Osteocyte (in vitro differentiated cells): ENCODE measurements at regions not wholly inside any gene's neighbourhood (a gene's known extent, or its start where the extent isn't known, plus 50 kb on each side); places are given as distances from the start of the nearest gene placed in this dataset.

ENCODE experiments used
- DNase-seq: peaks from one replicate; pipeline ENCODE4 v3.0.0; 2021; ENCODE audit warnings: mixed read lengths; ENCODE audit not compliant: unreplicated experiment; ENCODE audit errors: extremely low spot score
- H3K27ac Mint-ChIP-seq: one replicate; pipeline ENCODE4 v1.8.0; 2021; ENCODE audit warnings: mild to moderate bottlenecking, mixed read lengths; ENCODE audit not compliant: unreplicated experiment
- H3K27me3 Mint-ChIP-seq: one replicate; pipeline ENCODE4 v1.8.0; 2021; ENCODE audit warnings: mixed read lengths; ENCODE audit not compliant: unreplicated experiment
- H3K36me3 Mint-ChIP-seq: one replicate; pipeline ENCODE4 v1.8.0; 2021; ENCODE audit warnings: mixed read lengths; ENCODE audit not compliant: unreplicated experiment
- H3K4me1 Mint-ChIP-seq: one replicate; pipeline ENCODE4 v1.8.0; 2021; ENCODE audit warnings: mixed read lengths; ENCODE audit not compliant: unreplicated experiment
- H3K4me3 Mint-ChIP-seq: one replicate; pipeline ENCODE4 v1.8.0; 2021; ENCODE audit warnings: mild to moderate bottlenecking, moderate library complexity, mixed read lengths; ENCODE audit not compliant: unreplicated experiment
- H3K9me3 Mint-ChIP-seq: one replicate; pipeline ENCODE4 v1.8.0; 2021; ENCODE audit warnings: mixed read lengths; ENCODE audit not compliant: unreplicated experiment
- CTCF ChIP-seq: fragments of 200-600 bp; sonication (generic); IDR thresholded peaks from 2 replicates; pipeline ENCODE4 v1.5.0; 2021; ENCODE audit warnings: antibody characterized with exemption, mild to moderate bottlenecking, moderate library complexity

GRCh38 chr2:47688561-47688960 is 94.4 kb upstream of the MSH6 start:
- no peaks in the 10 kb centered on the region for H3K4me1 Mint-ChIP-seq
- no peaks in the 10 kb centered on the region for H3K36me3 Mint-ChIP-seq
- no peak overlapping the region for H3K4me3 Mint-ChIP-seq
- no peaks in the 10 kb centered on the region for H3K9me3 Mint-ChIP-seq
- no peak overlapping the region for H3K27ac Mint-ChIP-seq
- no peaks in the 10 kb centered on the region for H3K27me3 Mint-ChIP-seq
- no peak for TF ChIP-seq CTCF
- no peak for DNase-seq

- TF ChIP-seq CTCF, result no peak
- H3K9me3 Mint-ChIP-seq, result no peaks in the 10 kb centered on the region
Observed at GRCh38 chr2:47687856-47688255, 95.1 kb upstream of the MSH6 start.

GRCh38 chr2:47686018-47686417 is 96.9 kb upstream of the MSH6 start:
- Mint-ChIP-seq H3K4me3 (no peak overlapping the region), H3K27ac (no peak overlapping the region), H3K36me3 (no peaks in the 10 kb centered on the region), H3K9me3 (no peaks in the 10 kb centered on the region), H3K27me3 (no peaks in the 10 kb centered on the region), H3K4me1 (no peaks in the 10 kb centered on the region)
- TF ChIP-seq CTCF, result no peak
- DNase-seq, result no peak

More at GRCh38 chr2:47687856-47688255, 95.1 kb upstream of the MSH6 start:
- H3K36me3 Mint-ChIP-seq, result no peaks in the 10 kb centered on the region
- H3K27ac Mint-ChIP-seq, result no peak overlapping the region
- no peaks in the 10 kb centered on the region for H3K27me3 Mint-ChIP-seq
- DNase-seq, result no peak
- H3K4me1 Mint-ChIP-seq, result no peaks in the 10 kb centered on the region
- H3K4me3 Mint-ChIP-seq, result no peak overlapping the region

DNA sequence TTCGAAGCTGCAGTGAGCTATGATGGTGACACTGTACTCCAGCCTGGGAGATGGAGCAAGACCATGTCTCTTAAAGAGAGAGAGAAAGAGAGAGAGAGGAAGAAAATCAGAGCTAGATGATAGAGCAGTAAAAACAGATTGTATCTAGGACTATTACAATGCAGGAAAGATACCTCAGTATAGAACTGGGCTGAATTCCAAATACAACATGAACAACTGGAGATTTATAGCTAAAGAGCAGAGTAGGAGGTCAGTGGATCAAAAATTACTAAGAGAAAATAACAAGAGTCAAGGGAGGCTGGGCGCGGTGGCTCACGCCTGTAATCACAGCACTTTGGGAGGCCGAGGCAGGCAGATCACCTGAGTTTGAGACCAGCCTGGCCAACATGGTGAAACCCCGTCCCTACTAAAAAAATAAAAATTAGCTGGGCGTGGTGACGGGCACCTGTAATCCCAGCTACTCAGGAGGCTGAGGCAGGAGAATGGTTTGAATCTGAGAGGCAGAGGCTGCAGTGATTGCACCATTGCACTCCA is 100.7 kb upstream of the MSH6 start:
- no peak for TF ChIP-seq CTCF
- H3K27me3 Mint-ChIP-seq, result peaks cover 18% of the 10 kb centered on the region
- no peak overlapping the region for H3K4me3 Mint-ChIP-seq
- no peaks in the 10 kb centered on the region for H3K9me3 Mint-ChIP-seq
- no peak for DNase-seq
- no peaks in the 10 kb centered on the region for H3K36me3 Mint-ChIP-seq
- H3K4me1 Mint-ChIP-seq, result no peaks in the 10 kb centered on the region
- H3K27ac Mint-ChIP-seq, result no peak overlapping the region

DNA sequence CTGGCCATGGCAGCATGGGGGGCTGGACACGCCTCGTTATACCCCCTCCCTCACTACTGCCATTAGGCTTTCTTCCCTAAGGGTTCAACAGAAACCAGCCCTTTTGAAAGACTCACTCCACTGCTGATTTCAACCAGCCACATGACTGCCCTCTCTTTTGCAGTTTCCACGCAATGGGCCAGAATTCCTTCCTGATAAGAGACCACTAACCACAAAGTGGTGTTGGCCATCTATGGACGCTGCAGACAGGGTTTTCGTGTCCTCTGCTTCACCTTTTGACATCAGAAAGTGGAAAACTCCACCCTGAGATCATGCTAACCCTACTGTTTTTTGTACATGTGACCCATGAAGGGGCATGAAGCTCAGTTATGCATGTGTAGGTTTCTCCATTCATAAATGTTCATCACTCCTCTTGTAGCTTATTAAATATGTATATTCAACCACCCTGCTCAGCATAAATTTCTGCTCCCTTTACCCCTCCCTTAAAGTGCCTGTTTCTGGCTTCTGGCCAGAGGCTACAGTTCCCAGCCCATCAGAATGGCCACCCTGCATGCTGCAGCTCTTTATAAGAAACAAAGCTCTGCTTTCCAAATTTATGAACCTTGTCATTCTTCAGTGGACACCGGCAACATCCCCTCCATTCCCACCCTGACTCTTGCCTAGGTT is 105.6 kb upstream of the KCNK12 start:
- no peak overlapping the region for H3K27ac Mint-ChIP-seq
- H3K9me3 Mint-ChIP-seq, result no peaks in the 10 kb centered on the region
- H3K36me3 Mint-ChIP-seq, result no peaks in the 10 kb centered on the region
- no peak for DNase-seq
- H3K4me1 Mint-ChIP-seq, result no peaks in the 10 kb centered on the region
- H3K27me3 Mint-ChIP-seq, result peaks cover 28% of the 10 kb centered on the region
- no peak for TF ChIP-seq CTCF
- no peak overlapping the region for H3K4me3 Mint-ChIP-seq
